ENCODE measurements at regions not wholly inside any gene's neighbourhood (a gene's known extent, or its start where the extent isn't known, plus 50 kb on each side); places are given as distances from the start of the nearest gene placed in this dataset.

- WGBS: 76% methylated on average over 4 of the region's 4 CpGs
- H3K27ac ChIP-seq (ENCODE audit: low read depth in 1 of 2, low read length in 2 of 2): no peak overlapping the region
- H3K9ac ChIP-seq (ENCODE audit: low read depth in 1 of 2, low read length in 2 of 2): no peak overlapping the region
- no peaks in the 10 kb centered on the region for H3K27me3 ChIP-seq (ENCODE audit: control insufficient read depth in 4 of 4, insufficient read depth in 4 of 4, low read length in 3 of 4)
- DNase-seq (ENCODE audit: low spot score): no peak
- peaks cover 0 to 5% (median under 1%) of the 10 kb centered on the region in 4 donors for H3K9me3 ChIP-seq (ENCODE audit: control insufficient read depth in 4 of 4, low read length in 3 of 4)
- TF ChIP-seq GABPA (IDR thresholded peaks at IDR 0.05 in 1 of 2, conservative IDR thresholded peaks at IDR 0.05 in 1 of 2): no peak
- TF ChIP-seq RXRA (IDR thresholded peaks at IDR 0.05): no peak
- no peak for TF ChIP-seq FOXA1 (IDR thresholded peaks at IDR 0.05)
- no peak for TF ChIP-seq HNF4G (IDR thresholded peaks at IDR 0.05)
- TF ChIP-seq, protein P1, sequence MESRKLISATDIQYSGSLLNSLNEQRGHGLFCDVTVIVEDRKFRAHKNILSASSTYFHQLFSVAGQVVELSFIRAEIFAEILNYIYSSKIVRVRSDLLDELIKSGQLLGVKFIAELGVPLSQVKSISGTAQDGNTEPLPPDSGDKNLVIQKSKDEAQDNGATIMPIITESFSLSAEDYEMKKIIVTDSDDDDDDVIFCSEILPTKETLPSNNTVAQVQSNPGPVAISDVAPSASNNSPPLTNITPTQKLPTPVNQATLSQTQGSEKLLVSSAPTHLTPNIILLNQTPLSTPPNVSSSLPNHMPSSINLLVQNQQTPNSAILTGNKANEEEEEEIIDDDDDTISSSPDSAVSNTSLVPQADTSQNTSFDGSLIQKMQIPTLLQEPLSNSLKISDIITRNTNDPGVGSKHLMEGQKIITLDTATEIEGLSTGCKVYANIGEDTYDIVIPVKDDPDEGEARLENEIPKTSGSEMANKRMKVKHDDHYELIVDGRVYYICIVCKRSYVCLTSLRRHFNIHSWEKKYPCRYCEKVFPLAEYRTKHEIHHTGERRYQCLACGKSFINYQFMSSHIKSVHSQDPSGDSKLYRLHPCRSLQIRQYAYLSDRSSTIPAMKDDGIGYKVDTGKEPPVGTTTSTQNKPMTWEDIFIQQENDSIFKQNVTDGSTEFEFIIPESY (IDR thresholded peaks at IDR 0.05): no peak
- TF ChIP-seq CTCF (IDR thresholded peaks at IDR 0.05; ENCODE audit: low read depth, low read length, missing input control): no peak
- TF ChIP-seq JUND (IDR thresholded peaks at IDR 0.05): no peak
- TF ChIP-seq, protein P2, sequence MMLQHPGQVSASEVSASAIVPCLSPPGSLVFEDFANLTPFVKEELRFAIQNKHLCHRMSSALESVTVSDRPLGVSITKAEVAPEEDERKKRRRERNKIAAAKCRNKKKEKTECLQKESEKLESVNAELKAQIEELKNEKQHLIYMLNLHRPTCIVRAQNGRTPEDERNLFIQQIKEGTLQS (IDR thresholded peaks at IDR 0.05): no peak
- TF ChIP-seq EGR1 (IDR thresholded peaks at IDR 0.05; ENCODE audit: low read depth in 2 of 2): no peak
- no peaks in the 10 kb centered on the region for H3K4me1 ChIP-seq (ENCODE audit: control insufficient read depth in 4 of 4, insufficient read depth in 4 of 4, low read length in 3 of 4)
- no peak overlapping the region for H3K4me3 ChIP-seq (ENCODE audit: low read depth in 1 of 3, low read length in 3 of 3)
- no peaks in the 10 kb centered on the region for H3K36me3 ChIP-seq (ENCODE audit: control insufficient read depth in 4 of 4, insufficient read depth in 3 of 4, low read depth in 1 of 4, low read length in 3 of 4)
Measured at GRCh38 chr12:115185506-115185905, 501.5 kb upstream of the TBX3 start.

- no peak for DNase-seq (ENCODE audit: low spot score)
- Histone ChIP-seq H3K4me3 (ENCODE audit: low read depth in 1 of 3, low read length in 3 of 3) (no peak overlapping the region), H3K4me1 (ENCODE audit: control insufficient read depth in 4 of 4, insufficient read depth in 4 of 4, low read length in 3 of 4) (no peaks in the 10 kb centered on the region), H3K9me3 (ENCODE audit: control insufficient read depth in 4 of 4, low read length in 3 of 4) (peaks cover 0 to 5% (median under 1%) of the 10 kb centered on the region in 4 donors), H3K9ac (ENCODE audit: low read depth in 1 of 2, low read length in 2 of 2) (no peak overlapping the region), H3K27me3 (ENCODE audit: control insufficient read depth in 4 of 4, insufficient read depth in 4 of 4, low read length in 3 of 4) (no peaks in the 10 kb centered on the region), H3K36me3 (ENCODE audit: control insufficient read depth in 4 of 4, insufficient read depth in 3 of 4, low read depth in 1 of 4, low read length in 3 of 4) (no peaks in the 10 kb centered on the region), H3K27ac (ENCODE audit: low read depth in 1 of 2, low read length in 2 of 2) (no peak overlapping the region)
- TF ChIP-seq REST (IDR thresholded peaks at IDR 0.05) (no peak), JUND (IDR thresholded peaks at IDR 0.05) (no peak), FOXA2 (IDR thresholded peaks at IDR 0.05) (no peak), TAF1 (conservative IDR thresholded peaks at IDR 0.05) (no peak), HNF4A (conservative IDR thresholded peaks at IDR 0.05) (no peak)
- TF ChIP-seq, protein P1 (IDR thresholded peaks at IDR 0.05): no peak
- TF ChIP-seq, protein P2 (IDR thresholded peaks at IDR 0.05): no peak
- 88% methylated on average over 3 of the region's 3 CpGs for WGBS
Measured at GRCh38 chr12:115183752-115184151, 499.8 kb upstream of the TBX3 start.

All from liver (tissue), 8 donors.